ENCODE measurements at regions not wholly inside any gene's neighbourhood (a gene's known extent, or its start where the extent isn't known, plus 50 kb on each side); places are given as distances from the start of the nearest gene placed in this dataset.

DNA sequence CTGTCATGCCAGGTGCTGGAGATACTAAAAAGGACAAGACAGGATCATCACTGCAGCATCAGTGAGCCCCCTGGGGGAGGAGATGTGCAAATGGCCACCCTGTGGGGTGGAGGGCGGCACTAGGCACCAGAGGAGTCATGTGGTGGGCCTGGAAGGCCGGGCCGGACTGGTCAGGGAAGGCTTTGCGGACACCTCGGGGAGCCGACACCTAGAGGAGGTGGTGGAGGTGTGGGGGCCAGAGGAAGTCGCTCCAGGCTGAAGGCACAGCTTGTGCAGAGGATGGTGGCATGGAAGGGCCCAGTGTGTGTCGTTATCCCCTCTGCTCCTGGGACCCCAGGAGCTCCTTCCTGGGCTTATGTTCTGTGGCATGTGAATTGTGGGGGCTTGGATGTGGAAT, 437.7 kb downstream of the RPS24 start:
- Mint-ChIP-seq H3K27ac (ENCODE audit: low read depth, unreplicated experiment) (no peak overlapping the region), H3K27me3 (ENCODE audit: insufficient read depth, unreplicated experiment) (peaks cover 27% of the 10 kb centered on the region), H3K4me1 (ENCODE audit: insufficient read depth, unreplicated experiment) (no peaks in the 10 kb centered on the region), H3K9me3 (ENCODE audit: unreplicated experiment) (no peaks in the 10 kb centered on the region), H3K36me3 (ENCODE audit: insufficient read depth, unreplicated experiment) (no peaks in the 10 kb centered on the region), H3K4me3 (ENCODE audit: unreplicated experiment) (no peak overlapping the region)
- BruUV-seq (replicated peaks): no TSS peak
- TF ChIP-seq, protein P1, sequence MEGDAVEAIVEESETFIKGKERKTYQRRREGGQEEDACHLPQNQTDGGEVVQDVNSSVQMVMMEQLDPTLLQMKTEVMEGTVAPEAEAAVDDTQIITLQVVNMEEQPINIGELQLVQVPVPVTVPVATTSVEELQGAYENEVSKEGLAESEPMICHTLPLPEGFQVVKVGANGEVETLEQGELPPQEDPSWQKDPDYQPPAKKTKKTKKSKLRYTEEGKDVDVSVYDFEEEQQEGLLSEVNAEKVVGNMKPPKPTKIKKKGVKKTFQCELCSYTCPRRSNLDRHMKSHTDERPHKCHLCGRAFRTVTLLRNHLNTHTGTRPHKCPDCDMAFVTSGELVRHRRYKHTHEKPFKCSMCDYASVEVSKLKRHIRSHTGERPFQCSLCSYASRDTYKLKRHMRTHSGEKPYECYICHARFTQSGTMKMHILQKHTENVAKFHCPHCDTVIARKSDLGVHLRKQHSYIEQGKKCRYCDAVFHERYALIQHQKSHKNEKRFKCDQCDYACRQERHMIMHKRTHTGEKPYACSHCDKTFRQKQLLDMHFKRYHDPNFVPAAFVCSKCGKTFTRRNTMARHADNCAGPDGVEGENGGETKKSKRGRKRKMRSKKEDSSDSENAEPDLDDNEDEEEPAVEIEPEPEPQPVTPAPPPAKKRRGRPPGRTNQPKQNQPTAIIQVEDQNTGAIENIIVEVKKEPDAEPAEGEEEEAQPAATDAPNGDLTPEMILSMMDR (IDR thresholded peaks at IDR 0.05; ENCODE audit: unreplicated experiment): no peak
- ChIA-PET CTCF (interaction anchor here (0.7 kb wide), 1 partner anchor 857 kb away, joined by 6 read pairs; no protein-coding TSS in a partner anchor), POLR2A (no interaction called here)
- intact Hi-C loops (cut with micrococcal nuclease): no loop called here
- DNase-seq (ENCODE audit: unreplicated experiment): no peak

GRCh38 chr10:78471723-78472550, 438.3 kb downstream of the RPS24 start:
- no peak overlapping the region for H3K27ac Mint-ChIP-seq (ENCODE audit: low read depth, unreplicated experiment)
- intact Hi-C loops (cut with micrococcal nuclease): no loop called here
- no peak for DNase-seq (ENCODE audit: unreplicated experiment)
- H3K4me3 Mint-ChIP-seq (ENCODE audit: unreplicated experiment): no peak overlapping the region
- ChIA-PET CTCF (interaction anchor here (0.7 kb wide), 1 partner anchor 858 kb away, joined by 6 read pairs; no protein-coding TSS in a partner anchor), POLR2A (no interaction called here)
- no peaks in the 10 kb centered on the region for H3K36me3 Mint-ChIP-seq (ENCODE audit: insufficient read depth, unreplicated experiment)
- BruUV-seq (replicated peaks): no TSS peak
- H3K27me3 Mint-ChIP-seq (ENCODE audit: insufficient read depth, unreplicated experiment): peaks cover 34% of the 10 kb centered on the region
- no peaks in the 10 kb centered on the region for H3K4me1 Mint-ChIP-seq (ENCODE audit: insufficient read depth, unreplicated experiment)
- no peaks in the 10 kb centered on the region for H3K9me3 Mint-ChIP-seq (ENCODE audit: unreplicated experiment)
- TF ChIP-seq, protein P1 (IDR thresholded peaks at IDR 0.05; ENCODE audit: unreplicated experiment): no peak

DNA sequence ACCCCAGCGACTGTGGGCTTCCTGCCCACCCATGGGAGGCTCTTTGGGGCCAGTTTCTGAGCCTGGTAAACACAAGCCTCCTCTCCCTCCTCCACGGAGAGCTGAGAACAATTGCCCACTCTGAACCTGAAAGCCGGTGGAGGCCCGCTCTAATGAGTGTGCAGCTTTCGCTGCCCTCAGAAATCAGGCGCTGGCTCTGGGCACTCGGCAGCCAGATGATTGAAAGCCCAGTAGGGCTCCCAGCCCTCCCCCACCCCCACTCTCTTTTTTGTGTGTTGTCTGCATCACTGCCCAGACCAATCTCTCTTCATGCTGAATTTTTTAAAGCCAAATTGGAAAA, 438.9 kb downstream of the RPS24 start:
- no peak for DNase-seq (ENCODE audit: unreplicated experiment)
- ChIA-PET POLR2A (no interaction called here), CTCF (interaction anchor here (0.6 kb wide), 1 partner anchor 750 kb away, joined by 3 read pairs; no protein-coding TSS in a partner anchor)
- Mint-ChIP-seq H3K27ac (ENCODE audit: low read depth, unreplicated experiment) (no peak overlapping the region), H3K4me1 (ENCODE audit: insufficient read depth, unreplicated experiment) (no peaks in the 10 kb centered on the region), H3K4me3 (ENCODE audit: unreplicated experiment) (no peak overlapping the region), H3K36me3 (ENCODE audit: insufficient read depth, unreplicated experiment) (no peaks in the 10 kb centered on the region), H3K27me3 (ENCODE audit: insufficient read depth, unreplicated experiment) (peaks cover 39% of the 10 kb centered on the region), H3K9me3 (ENCODE audit: unreplicated experiment) (no peaks in the 10 kb centered on the region)
- intact Hi-C loops (cut with micrococcal nuclease): no loop called here
- TF ChIP-seq, protein P1 (IDR thresholded peaks at IDR 0.05; ENCODE audit: unreplicated experiment): no peak
- no TSS peak for BruUV-seq (replicated peaks)

DNA sequence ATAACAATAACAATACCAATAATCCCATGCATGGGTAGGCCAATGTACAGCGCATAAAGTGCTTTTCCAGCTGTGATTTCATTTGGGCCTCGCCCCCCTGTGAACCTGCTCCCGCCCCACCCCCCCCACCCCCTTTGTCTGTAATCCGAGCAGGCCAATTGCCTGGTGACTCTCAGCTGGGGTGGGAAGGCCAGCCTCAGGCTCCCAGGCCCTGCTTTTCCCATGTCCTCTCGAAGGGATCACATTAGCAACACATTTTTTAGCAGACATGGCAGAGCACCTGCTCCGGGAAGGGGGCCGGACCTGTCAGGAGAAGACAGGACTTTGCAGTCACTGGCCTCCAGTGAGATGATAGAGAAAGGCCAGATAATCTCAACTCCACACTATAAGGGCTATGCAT, 439.3 kb downstream of the RPS24 start:
- intact Hi-C loops (cut with micrococcal nuclease): no loop called here
- POLR2A ChIA-PET: no interaction called here
- Mint-ChIP-seq H3K4me3 (ENCODE audit: unreplicated experiment) (no peak overlapping the region), H3K4me1 (ENCODE audit: insufficient read depth, unreplicated experiment) (no peaks in the 10 kb centered on the region), H3K27me3 (ENCODE audit: insufficient read depth, unreplicated experiment) (peaks cover 44% of the 10 kb centered on the region), H3K27ac (ENCODE audit: low read depth, unreplicated experiment) (no peak overlapping the region), H3K36me3 (ENCODE audit: insufficient read depth, unreplicated experiment) (no peaks in the 10 kb centered on the region), H3K9me3 (ENCODE audit: unreplicated experiment) (no peaks in the 10 kb centered on the region)
- DNase-seq (ENCODE audit: unreplicated experiment): no peak
- no TSS peak for BruUV-seq (replicated peaks)
- TF ChIP-seq, protein P1 (IDR thresholded peaks at IDR 0.05; ENCODE audit: unreplicated experiment): no peak
- CTCF ChIA-PET: interaction anchor here (0.6 kb wide), 1 partner anchor 749 kb away, joined by 3 read pairs; no protein-coding TSS in a partner anchor

Data from MCF 10A (cell line).